ENCODE measurements at regions not wholly inside any gene's neighbourhood (a gene's known extent, or its start where the extent isn't known, plus 50 kb on each side); places are given as distances from the start of the nearest gene placed in this dataset.

DNA sequence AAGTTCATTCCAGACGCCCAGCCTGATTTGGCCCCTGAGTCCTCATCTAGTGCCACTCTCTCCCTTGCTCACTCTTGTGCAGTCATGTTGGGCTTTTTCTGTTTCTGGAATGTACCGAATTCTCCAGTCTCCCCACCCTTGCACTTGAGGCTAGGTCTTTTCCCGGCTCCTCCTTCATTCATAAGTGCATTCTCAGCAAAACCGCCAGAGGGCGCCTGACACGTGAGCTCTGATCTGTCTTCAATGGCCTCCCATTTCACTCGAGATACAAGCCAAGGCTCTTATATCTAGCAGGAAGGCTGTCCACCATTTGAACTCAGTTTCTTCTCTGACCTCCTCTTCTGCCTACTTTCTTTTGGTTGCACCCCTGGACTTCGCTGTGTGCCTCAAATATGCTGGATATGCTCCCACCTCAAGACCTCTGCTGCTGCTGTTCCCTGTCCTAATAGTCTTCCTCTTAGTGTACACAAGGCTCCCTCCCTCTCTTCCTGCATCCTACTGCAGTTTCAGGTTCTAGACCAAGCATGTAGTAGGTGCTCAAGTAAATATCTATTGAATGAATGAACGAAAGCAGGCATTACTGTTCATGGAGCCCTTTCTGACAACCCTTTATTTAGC is 568.1 kb upstream of the WWC1 start:
- no peak overlapping the region for H3K27ac ChIP-seq

GRCh38 chr5:167725264-167725663 is 566.2 kb upstream of the WWC1 start:
- no peak for TF ChIP-seq ZFX (IDR thresholded peaks at IDR 0.05; ENCODE audit: borderline replicate concordance)
- TF ChIP-seq, protein P1, sequence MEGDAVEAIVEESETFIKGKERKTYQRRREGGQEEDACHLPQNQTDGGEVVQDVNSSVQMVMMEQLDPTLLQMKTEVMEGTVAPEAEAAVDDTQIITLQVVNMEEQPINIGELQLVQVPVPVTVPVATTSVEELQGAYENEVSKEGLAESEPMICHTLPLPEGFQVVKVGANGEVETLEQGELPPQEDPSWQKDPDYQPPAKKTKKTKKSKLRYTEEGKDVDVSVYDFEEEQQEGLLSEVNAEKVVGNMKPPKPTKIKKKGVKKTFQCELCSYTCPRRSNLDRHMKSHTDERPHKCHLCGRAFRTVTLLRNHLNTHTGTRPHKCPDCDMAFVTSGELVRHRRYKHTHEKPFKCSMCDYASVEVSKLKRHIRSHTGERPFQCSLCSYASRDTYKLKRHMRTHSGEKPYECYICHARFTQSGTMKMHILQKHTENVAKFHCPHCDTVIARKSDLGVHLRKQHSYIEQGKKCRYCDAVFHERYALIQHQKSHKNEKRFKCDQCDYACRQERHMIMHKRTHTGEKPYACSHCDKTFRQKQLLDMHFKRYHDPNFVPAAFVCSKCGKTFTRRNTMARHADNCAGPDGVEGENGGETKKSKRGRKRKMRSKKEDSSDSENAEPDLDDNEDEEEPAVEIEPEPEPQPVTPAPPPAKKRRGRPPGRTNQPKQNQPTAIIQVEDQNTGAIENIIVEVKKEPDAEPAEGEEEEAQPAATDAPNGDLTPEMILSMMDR (IDR thresholded peaks at IDR 0.05): no peak
- no peak overlapping the region for H3K27ac ChIP-seq

More for the DNA sequence above, 568.1 kb upstream of the WWC1 start:
- TF ChIP-seq, protein P1 (IDR thresholded peaks at IDR 0.05): peak; percentile 92
- TF ChIP-seq ZFX (IDR thresholded peaks at IDR 0.05; ENCODE audit: borderline replicate concordance): no peak

DNA sequence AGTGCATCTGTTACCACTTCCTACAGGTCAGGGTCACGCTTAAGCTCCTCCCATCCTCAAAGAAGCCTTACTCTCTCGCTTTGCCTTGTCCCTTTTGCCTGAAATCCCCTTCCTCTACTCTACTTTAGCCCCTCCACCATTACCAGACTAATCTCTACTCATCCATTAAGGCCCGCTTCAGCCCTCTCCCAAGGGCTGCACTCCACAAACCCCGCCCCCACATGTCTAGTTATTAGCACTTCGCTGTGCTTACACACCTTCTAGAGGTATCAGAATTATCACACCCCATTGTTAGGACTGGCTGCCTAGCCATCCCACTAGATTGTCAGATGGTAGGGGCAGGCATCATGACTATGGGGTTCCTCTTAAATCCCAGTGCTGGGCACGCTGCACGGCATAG is 565.7 kb upstream of the WWC1 start:
- TF ChIP-seq, protein P1 (IDR thresholded peaks at IDR 0.05): no peak
- TF ChIP-seq ZFX (IDR thresholded peaks at IDR 0.05; ENCODE audit: borderline replicate concordance): no peak
- H3K27ac ChIP-seq: no peak overlapping the region

GRCh38 chr5:167726642-167727041 is 564.8 kb upstream of the WWC1 start:
- H3K27ac ChIP-seq: no peak overlapping the region
- TF ChIP-seq, protein P1 (IDR thresholded peaks at IDR 0.05): no peak
- TF ChIP-seq ZFX (IDR thresholded peaks at IDR 0.05; ENCODE audit: borderline replicate concordance): no peak

DNA sequence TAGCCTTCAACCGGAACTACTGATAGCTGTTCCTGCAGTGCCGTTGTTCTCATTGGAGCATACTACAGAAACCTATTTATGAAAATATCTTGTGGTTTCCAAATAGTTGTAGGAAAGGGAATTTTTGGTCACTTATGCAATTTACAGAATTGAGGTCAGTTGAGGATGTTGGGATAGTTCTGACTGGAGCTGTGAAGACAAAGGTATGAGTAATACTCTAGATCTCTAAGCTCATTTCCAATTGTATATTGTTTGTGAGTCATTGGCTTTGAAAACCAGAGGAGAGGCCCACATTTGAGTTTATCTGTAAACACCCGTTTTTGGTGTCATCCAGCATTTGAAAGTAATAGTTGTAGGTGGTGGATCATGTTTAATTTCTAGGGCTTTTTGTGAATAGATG is 561.3 kb upstream of the WWC1 start:
- TF ChIP-seq ZFX (IDR thresholded peaks at IDR 0.05; ENCODE audit: borderline replicate concordance): no peak
- TF ChIP-seq, protein P1 (IDR thresholded peaks at IDR 0.05): no peak
- no peak overlapping the region for H3K27ac ChIP-seq

DNA sequence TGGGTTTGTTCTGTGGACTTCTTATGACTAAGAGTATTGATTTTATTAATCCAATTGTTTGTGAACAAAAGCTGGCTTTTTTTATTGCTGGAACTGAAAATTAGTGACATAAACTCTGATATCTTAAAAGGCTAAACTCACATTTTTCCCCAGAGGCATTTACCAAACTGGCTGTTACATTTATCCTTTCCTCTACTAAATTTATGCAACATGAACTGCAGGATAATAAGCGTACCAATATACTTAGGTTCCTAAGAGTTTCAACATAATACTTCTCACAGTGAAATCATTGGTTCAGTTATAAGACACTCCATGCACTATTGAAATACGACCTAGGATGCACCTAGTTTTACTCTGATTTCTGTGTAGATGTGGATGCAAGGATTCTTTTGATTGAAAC is 560.8 kb upstream of the WWC1 start:
- TF ChIP-seq, protein P1 (IDR thresholded peaks at IDR 0.05): no peak
- TF ChIP-seq ZFX (IDR thresholded peaks at IDR 0.05; ENCODE audit: borderline replicate concordance): no peak
- H3K27ac ChIP-seq: no peak overlapping the region

- TF ChIP-seq ZFX (IDR thresholded peaks at IDR 0.05; ENCODE audit: borderline replicate concordance): no peak
- TF ChIP-seq, protein P1 (IDR thresholded peaks at IDR 0.05): no peak
Observed at GRCh38 chr5:167731951-167732350, 559.5 kb upstream of the WWC1 start.

More at GRCh38 chr5:167731951-167732350, 559.5 kb upstream of the WWC1 start:
- H3K27ac ChIP-seq: no peak overlapping the region
